ENCODE measurements at regions not wholly inside any gene's neighbourhood (a gene's known extent, or its start where the extent isn't known, plus 50 kb on each side); places are given as distances from the start of the nearest gene placed in this dataset.

- no peak for TF ChIP-seq GATA2 (IDR thresholded peaks at IDR 0.05; ENCODE audit: low read depth, low read length)
- no peak for TF ChIP-seq GATA3 (IDR thresholded peaks at IDR 0.05; ENCODE audit: low read depth, low read length)
Measured at GRCh38 chr1:243956450-243956849, 94.6 kb upstream of the ZBTB18 start.

All from SH-SY5Y (cell line).